Kidney (tissue), 13 donors: ENCODE measurements at regions not wholly inside any gene's neighbourhood (a gene's known extent, or its start where the extent isn't known, plus 50 kb on each side); places are given as distances from the start of the nearest gene placed in this dataset.
"Not testable (repeated sequence)": the region's sequence is repeated elsewhere in the genome, so short reads cannot be mapped to it uniquely, and the experiment has no call there.

Experiments
- DNase-seq, 5 donors: peaks; one replicate each; pipeline ENCODE4 v3.0.0-alpha.2; 2013 to 2020
- FAIRE-seq: peaks from 2 replicates; lab custom pipeline; 2012; peaks lifted over from hg19 to GRCh38; lab: Jason Lieb, UNC
- H3K27ac ChIP-seq, 2 donors: one replicate each; pipeline ENCODE4 v1.7.0; 2013; ENCODE audit warnings: low read depth in 2 of 2, low read length in 2 of 2, inconsistent platforms in 1 of 2
- H3K27me3 ChIP-seq: one replicate; pipeline ENCODE4 v1.7.1; 2013; ENCODE audit warnings: low read length, inconsistent platforms; ENCODE audit not compliant: control insufficient read depth, insufficient read depth
- H3K36me3 ChIP-seq, 3 donors: one replicate each; pipeline versions ENCODE4 v1.7.0 to v1.7.1; 2013; ENCODE audit warnings: low read length in 3 of 3, control low read depth in 1 of 3, inconsistent platforms in 1 of 3; ENCODE audit not compliant: insufficient read depth in 3 of 3, control insufficient read depth in 2 of 3
- H3K4me1 ChIP-seq, 3 donors: one replicate each; pipeline versions ENCODE4 v1.7.0 to v1.7.1; 2013; ENCODE audit warnings: low read length in 3 of 3, inconsistent platforms in 1 of 3, low read depth in 1 of 3; ENCODE audit not compliant: control insufficient read depth in 2 of 3, insufficient read depth in 2 of 3
- H3K4me3 ChIP-seq, 3 donors: one replicate each; pipeline versions ENCODE4 v1.7.0 to v1.8.1; 2013; ENCODE audit warnings: low read length in 3 of 3, control low read depth in 1 of 3, inconsistent platforms in 1 of 3
- H3K9ac ChIP-seq, 3 donors: one replicate each; pipeline versions ENCODE4 v1.7.0 to v1.7.1; 2013; ENCODE audit warnings: low read length in 3 of 3, control low read depth in 1 of 3, inconsistent platforms in 1 of 3
- H3K9me3 ChIP-seq, 3 donors: one replicate each; pipeline versions ENCODE4 v1.7.0 to v1.7.1; 2013; ENCODE audit warnings: low read length in 3 of 3, control low read depth in 1 of 3, inconsistent platforms in 1 of 3; ENCODE audit not compliant: control insufficient read depth in 2 of 3, insufficient read depth in 1 of 3
- intact Hi-C: fragments of 100-400 bp; cut with DNase I; formaldehyde crosslinking; loops from one replicate; pipeline ENCODE4 v1.11.1; 2022
- TF ChIP-seq, protein P1 (sequence below): IDR thresholded peaks from 3 replicates; pipeline ENCODE4 v1.5.1; 2012; ENCODE audit warnings: mild to moderate bottlenecking, moderate library complexity, borderline replicate concordance; ENCODE audit not compliant: insufficient read depth; ENCODE audit errors: extremely low read depth
- donor health status: control.
- donor health status: control.
- donor health status: control.
- donor health status: control.
- donor health status: control.
- donor health status: DM: yes; HTN: yes; CAD: no.
- donor health status: Normal renal cell carcinoma (clear cell type).

- no peaks in the 10 kb centered on the region for H3K36me3 ChIP-seq
- DNase-seq (no peak), FAIRE-seq (no peak)
- H3K27me3 ChIP-seq, result no peaks in the 10 kb centered on the region
- H3K27ac ChIP-seq, result no peak overlapping the region
- no peaks in the 10 kb centered on the region for H3K9me3 ChIP-seq
- H3K4me1 ChIP-seq, result no peaks in the 10 kb centered on the region
- no peak overlapping the region for H3K9ac ChIP-seq
- intact Hi-C loops, result no loop called here
- TF ChIP-seq, protein P1, sequence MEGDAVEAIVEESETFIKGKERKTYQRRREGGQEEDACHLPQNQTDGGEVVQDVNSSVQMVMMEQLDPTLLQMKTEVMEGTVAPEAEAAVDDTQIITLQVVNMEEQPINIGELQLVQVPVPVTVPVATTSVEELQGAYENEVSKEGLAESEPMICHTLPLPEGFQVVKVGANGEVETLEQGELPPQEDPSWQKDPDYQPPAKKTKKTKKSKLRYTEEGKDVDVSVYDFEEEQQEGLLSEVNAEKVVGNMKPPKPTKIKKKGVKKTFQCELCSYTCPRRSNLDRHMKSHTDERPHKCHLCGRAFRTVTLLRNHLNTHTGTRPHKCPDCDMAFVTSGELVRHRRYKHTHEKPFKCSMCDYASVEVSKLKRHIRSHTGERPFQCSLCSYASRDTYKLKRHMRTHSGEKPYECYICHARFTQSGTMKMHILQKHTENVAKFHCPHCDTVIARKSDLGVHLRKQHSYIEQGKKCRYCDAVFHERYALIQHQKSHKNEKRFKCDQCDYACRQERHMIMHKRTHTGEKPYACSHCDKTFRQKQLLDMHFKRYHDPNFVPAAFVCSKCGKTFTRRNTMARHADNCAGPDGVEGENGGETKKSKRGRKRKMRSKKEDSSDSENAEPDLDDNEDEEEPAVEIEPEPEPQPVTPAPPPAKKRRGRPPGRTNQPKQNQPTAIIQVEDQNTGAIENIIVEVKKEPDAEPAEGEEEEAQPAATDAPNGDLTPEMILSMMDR, result no peak
- no peak overlapping the region for H3K4me3 ChIP-seq
Observed at GRCh38 chrX:65928522-65928921, 111.4 kb downstream of the VSIG4 start.

DNA sequence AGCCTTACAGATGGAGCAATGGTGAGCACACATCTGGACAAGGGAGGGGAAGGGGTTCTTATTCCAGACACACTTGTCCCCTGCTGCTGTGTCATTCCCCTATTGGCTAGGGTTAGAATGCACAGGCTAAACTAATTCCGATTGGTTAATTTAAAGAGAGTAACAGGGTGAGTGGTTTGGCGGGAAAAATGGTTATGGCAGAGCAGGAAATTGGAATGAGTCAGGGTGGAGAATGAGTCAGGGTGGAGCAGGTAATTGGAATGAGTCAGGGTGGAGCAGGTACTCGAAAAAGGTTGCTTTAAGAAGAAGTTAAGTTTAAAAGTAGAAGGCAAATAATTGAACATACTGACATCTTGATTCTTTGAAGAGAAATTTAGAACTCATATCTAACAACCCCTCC is 112.5 kb downstream of the VSIG4 start:
- H3K4me3 ChIP-seq, DNase-seq, H3K9me3 ChIP-seq, H3K36me3 ChIP-seq, intact Hi-C loops, H3K4me1 ChIP-seq, FAIRE-seq, H3K27me3 ChIP-seq, H3K9ac ChIP-seq, H3K27ac ChIP-seq: not testable (repeated sequence)

- FAIRE-seq, result no peak
- TF ChIP-seq, protein P1, result no peak
- DNase-seq, result no peak
Observed at GRCh38 chrX:65926095-65927019, 113.5 kb downstream of the VSIG4 start.

GRCh38 chrX:65925592-65925991 is 114.3 kb downstream of the VSIG4 start:
- no peaks in the 10 kb centered on the region for H3K27me3 ChIP-seq
- no peaks in the 10 kb centered on the region for H3K36me3 ChIP-seq
- TF ChIP-seq, protein P1, result no peak
- no peak overlapping the region for H3K9ac ChIP-seq
- intact Hi-C loops, result no loop called here
- H3K9me3 ChIP-seq, result no peaks in the 10 kb centered on the region
- no peak overlapping the region for H3K27ac ChIP-seq
- no peak for DNase-seq
- H3K4me3 ChIP-seq, result no peak overlapping the region
- no peaks in the 10 kb centered on the region for H3K4me1 ChIP-seq
- no peak for FAIRE-seq

More at GRCh38 chrX:65926095-65927019, 113.5 kb downstream of the VSIG4 start:
- Histone ChIP-seq H3K27ac (no peak overlapping the region), H3K9me3 (no peaks in the 10 kb centered on the region), H3K27me3 (no peaks in the 10 kb centered on the region), H3K9ac (no peak overlapping the region), H3K36me3 (no peaks in the 10 kb centered on the region), H3K4me1 (no peaks in the 10 kb centered on the region), H3K4me3 (no peak overlapping the region)
- intact Hi-C loops, result no loop called here
